KMS-11 (cell line): ENCODE measurements at regions not wholly inside any gene's neighbourhood (a gene's known extent, or its start where the extent isn't known, plus 50 kb on each side); places are given as distances from the start of the nearest gene placed in this dataset.

Experiments used
- H2AFZ ChIP-seq: fragments of 200-600 bp; sonication (generic); 2 replicates; pipeline ENCODE4 v1.6.1; 2016; ENCODE audit warnings: antibody characterized with exemption, mixed run types, low read depth
- H3K27ac ChIP-seq: fragments of 200-600 bp; sonication (generic); 2 replicates; pipeline ENCODE4 v1.6.1; 2016; ENCODE audit warnings: mild to moderate bottlenecking, mixed run types
- H3K27me3 ChIP-seq: fragments of 200-600 bp; sonication (generic); 2 replicates; pipeline ENCODE4 v1.6.1; 2017; ENCODE audit warnings: mild to moderate bottlenecking, low read depth, mixed run types, moderate library complexity; ENCODE audit not compliant: insufficient read depth
- H3K36me3 ChIP-seq: fragments of 200-600 bp; sonication (generic); 2 replicates; pipeline ENCODE4 v1.6.1; 2017; ENCODE audit warnings: mild to moderate bottlenecking, mixed run types; ENCODE audit not compliant: insufficient read depth
- H3K4me1 ChIP-seq: fragments of 200-600 bp; sonication (generic); 2 replicates; pipeline ENCODE4 v1.6.1; 2016; ENCODE audit warnings: mild to moderate bottlenecking, low read depth, mixed run types; ENCODE audit not compliant: poor library complexity, severe bottlenecking
- H3K4me2 ChIP-seq: fragments of 200-600 bp; sonication (generic); 2 replicates; pipeline ENCODE4 v1.7.0; 2016; ENCODE audit warnings: mild to moderate bottlenecking, mixed run types
- H3K4me3 ChIP-seq: fragments of 200-600 bp; sonication (generic); IDR thresholded peaks from 2 replicates; pipeline ENCODE4 v1.6.1; 2017; ENCODE audit warnings: low read depth, low read length, mixed read lengths; ENCODE audit not compliant: insufficient read depth
- H3K79me2 ChIP-seq: fragments of 200-600 bp; sonication (generic); 2 replicates; pipeline ENCODE4 v1.6.1; 2016; ENCODE audit warnings: low read depth, mixed run types; ENCODE audit not compliant: insufficient read depth
- H3K9ac ChIP-seq: fragments of 200-600 bp; sonication (generic); 2 replicates; pipeline ENCODE4 v1.6.1; 2016; ENCODE audit warnings: mild to moderate bottlenecking, mixed run types
- H4K20me1 ChIP-seq: fragments of 200-600 bp; sonication (generic); 2 replicates; pipeline ENCODE4 v1.6.1; 2016; ENCODE audit warnings: mild to moderate bottlenecking, mixed run types; ENCODE audit not compliant: insufficient read depth
- TF ChIP-seq, protein P1 (sequence below): fragments of 200-600 bp; sonication (generic); conservative IDR thresholded peaks from 2 replicates; pipeline ENCODE4 v1.6.1; 2017; ENCODE audit warnings: low read depth, mild to moderate bottlenecking, antibody characterized with exemption, low read length, moderate library complexity, mixed read lengths

GRCh38 chr15:67892559-67893377, 52.9 kb upstream of the RNU6-1 start:
- Histone ChIP-seq H2AFZ (no peak overlapping the region), H3K4me1 (peaks cover 6% of the 10 kb centered on the region), H4K20me1 (no peaks in the 10 kb centered on the region), H3K9ac (no peak overlapping the region), H3K4me2 (no peak overlapping the region), H3K4me3 (no peak overlapping the region), H3K79me2 (no peaks in the 10 kb centered on the region), H3K27me3 (no peaks in the 10 kb centered on the region), H3K27ac (no peak overlapping the region), H3K36me3 (no peaks in the 10 kb centered on the region)
- TF ChIP-seq, protein P1, sequence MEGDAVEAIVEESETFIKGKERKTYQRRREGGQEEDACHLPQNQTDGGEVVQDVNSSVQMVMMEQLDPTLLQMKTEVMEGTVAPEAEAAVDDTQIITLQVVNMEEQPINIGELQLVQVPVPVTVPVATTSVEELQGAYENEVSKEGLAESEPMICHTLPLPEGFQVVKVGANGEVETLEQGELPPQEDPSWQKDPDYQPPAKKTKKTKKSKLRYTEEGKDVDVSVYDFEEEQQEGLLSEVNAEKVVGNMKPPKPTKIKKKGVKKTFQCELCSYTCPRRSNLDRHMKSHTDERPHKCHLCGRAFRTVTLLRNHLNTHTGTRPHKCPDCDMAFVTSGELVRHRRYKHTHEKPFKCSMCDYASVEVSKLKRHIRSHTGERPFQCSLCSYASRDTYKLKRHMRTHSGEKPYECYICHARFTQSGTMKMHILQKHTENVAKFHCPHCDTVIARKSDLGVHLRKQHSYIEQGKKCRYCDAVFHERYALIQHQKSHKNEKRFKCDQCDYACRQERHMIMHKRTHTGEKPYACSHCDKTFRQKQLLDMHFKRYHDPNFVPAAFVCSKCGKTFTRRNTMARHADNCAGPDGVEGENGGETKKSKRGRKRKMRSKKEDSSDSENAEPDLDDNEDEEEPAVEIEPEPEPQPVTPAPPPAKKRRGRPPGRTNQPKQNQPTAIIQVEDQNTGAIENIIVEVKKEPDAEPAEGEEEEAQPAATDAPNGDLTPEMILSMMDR, result no peak

DNA sequence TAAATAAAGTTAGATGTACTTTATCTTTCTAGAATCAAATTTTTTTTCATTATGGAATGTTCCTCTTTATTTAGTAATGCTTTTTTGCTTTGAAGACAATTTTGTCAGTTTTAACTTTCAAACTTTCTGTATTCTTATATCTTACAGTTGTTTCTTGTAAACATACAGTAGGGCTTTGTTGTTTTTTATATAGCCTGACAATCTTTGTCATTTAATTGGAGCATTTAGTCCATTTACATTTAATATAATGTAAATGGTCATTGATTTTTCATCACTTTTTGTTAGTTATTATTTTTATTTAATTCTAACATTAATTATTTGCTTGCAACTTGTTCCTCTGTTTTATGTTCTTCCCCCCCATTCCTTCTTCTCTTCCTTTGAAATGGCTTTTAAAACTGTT, 55.4 kb upstream of the RNU6-1 start:
- Histone ChIP-seq H3K4me3 (no peak overlapping the region), H4K20me1 (no peaks in the 10 kb centered on the region), H3K79me2 (no peaks in the 10 kb centered on the region), H2AFZ (no peak overlapping the region), H3K4me1 (peaks cover 7% of the 10 kb centered on the region), H3K27me3 (no peaks in the 10 kb centered on the region), H3K4me2 (no peak overlapping the region), H3K27ac (no peak overlapping the region), H3K9ac (no peak overlapping the region), H3K36me3 (no peaks in the 10 kb centered on the region)
- TF ChIP-seq, protein P1, result no peak

DNA sequence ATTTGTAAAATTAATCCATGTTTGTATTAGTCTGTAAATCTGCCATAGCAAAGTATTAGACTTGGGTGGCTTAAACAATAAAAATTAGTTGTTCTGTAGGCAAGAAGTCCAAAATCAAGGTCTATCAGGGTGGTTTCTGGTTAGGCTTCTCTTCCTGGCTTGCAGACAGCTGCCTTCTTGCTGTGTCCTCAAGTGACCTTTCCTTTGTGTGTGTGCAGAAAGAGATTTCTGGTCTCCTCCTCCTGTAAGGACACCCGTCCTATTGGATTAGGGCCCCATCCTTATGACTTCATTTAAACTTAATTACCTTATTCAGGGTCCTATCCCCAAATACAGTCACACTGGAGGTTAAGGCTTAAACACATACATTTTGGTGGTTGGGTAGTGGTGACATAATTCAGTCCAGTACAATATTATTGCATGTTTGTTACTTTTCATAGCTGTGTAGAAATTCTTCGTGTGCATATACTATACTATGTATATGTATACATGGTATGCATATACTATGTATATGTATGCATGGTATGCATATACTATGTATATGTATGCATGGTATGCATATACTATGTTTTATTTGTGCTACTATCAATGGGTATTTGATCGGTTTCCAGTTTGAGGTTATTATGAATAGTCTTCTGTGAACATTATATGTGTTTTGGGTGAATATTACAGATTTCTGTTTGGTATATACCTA, 57.9 kb upstream of the RNU6-1 start:
- no peak overlapping the region for H2AFZ ChIP-seq
- TF ChIP-seq, protein P1, result no peak
- no peak overlapping the region for H3K9ac ChIP-seq
- H4K20me1 ChIP-seq, result no peaks in the 10 kb centered on the region
- H3K4me3 ChIP-seq, result no peak overlapping the region
- no peaks in the 10 kb centered on the region for H3K79me2 ChIP-seq
- no peaks in the 10 kb centered on the region for H3K36me3 ChIP-seq
- no peaks in the 10 kb centered on the region for H3K27me3 ChIP-seq
- no peak overlapping the region for H3K27ac ChIP-seq
- no peak overlapping the region for H3K4me2 ChIP-seq
- peaks cover 7% of the 10 kb centered on the region for H3K4me1 ChIP-seq

GRCh38 chr15:67899596-67900283, 59.9 kb upstream of the RNU6-1 start:
- no peak overlapping the region for H2AFZ ChIP-seq
- H3K27ac ChIP-seq, result no peak overlapping the region
- no peaks in the 10 kb centered on the region for H3K27me3 ChIP-seq
- no peak overlapping the region for H3K9ac ChIP-seq
- H3K4me3 ChIP-seq, result no peak overlapping the region
- H3K4me2 ChIP-seq, result no peak overlapping the region
- TF ChIP-seq, protein P1, result no peak
- no peaks in the 10 kb centered on the region for H3K36me3 ChIP-seq
- no peaks in the 10 kb centered on the region for H4K20me1 ChIP-seq
- H3K79me2 ChIP-seq, result no peaks in the 10 kb centered on the region
- peaks cover 7% of the 10 kb centered on the region for H3K4me1 ChIP-seq
